H9 (cell line): ENCODE measurements at regions not wholly inside any gene's neighbourhood (a gene's known extent, or its start where the extent isn't known, plus 50 kb on each side); places are given as distances from the start of the nearest gene placed in this dataset.

Experiments
- DNase-seq: peaks from one replicate; pipeline ENCODE4 v3.0.0-alpha.2; 2017
- H2AFZ ChIP-seq: one replicate; pipeline ENCODE4 v1.6.1; 2013; ENCODE audit warnings: mild to moderate bottlenecking, low read length, control low read depth, moderate library complexity
- H2AK5ac ChIP-seq: 2 replicates; pipeline ENCODE4 v1.6.1; 2013; ENCODE audit warnings: low read length, control low read depth, mixed read lengths; ENCODE audit not compliant: insufficient read length
- H2BK120ac ChIP-seq: one replicate; pipeline ENCODE4 v1.6.1; 2013; ENCODE audit warnings: low read depth, mild to moderate bottlenecking, low read length, control low read depth, inconsistent platforms; ENCODE audit not compliant: poor library complexity, severe bottlenecking
- H2BK12ac ChIP-seq: 2 replicates; pipeline ENCODE4 v1.6.1; 2013; ENCODE audit warnings: low read length, control low read depth, mixed read lengths, low read depth; ENCODE audit not compliant: insufficient read length
- H2BK15ac ChIP-seq: 2 replicates; pipeline ENCODE4 v1.6.1; 2013; ENCODE audit warnings: low read depth, low read length, control low read depth
- H2BK20ac ChIP-seq: one replicate; pipeline ENCODE4 v1.6.1; 2013; ENCODE audit warnings: low read depth, mild to moderate bottlenecking, low read length, control low read depth, inconsistent platforms; ENCODE audit not compliant: poor library complexity, severe bottlenecking
- H2BK5ac ChIP-seq: 2 replicates; pipeline ENCODE4 v1.6.1; 2013; ENCODE audit warnings: low read length, control low read depth, mixed read lengths; ENCODE audit not compliant: insufficient read length
- H3K14ac ChIP-seq: 2 replicates; pipeline ENCODE4 v1.6.1; 2013; ENCODE audit warnings: low read length, control low read depth; ENCODE audit not compliant: insufficient read depth
- H3K18ac ChIP-seq: 2 replicates; pipeline ENCODE4 v1.6.1; 2013; ENCODE audit warnings: low read depth, mild to moderate bottlenecking, mixed read lengths, low read length, control low read depth; ENCODE audit not compliant: insufficient read length
- H3K23ac ChIP-seq: 2 replicates; pipeline ENCODE4 v1.6.1; 2013; ENCODE audit warnings: low read length, control low read depth, mixed read lengths, low read depth; ENCODE audit not compliant: insufficient read length
- H3K23me2 ChIP-seq: 2 replicates; pipeline ENCODE4 v1.6.1; 2013; ENCODE audit warnings: low read depth, mild to moderate bottlenecking, mixed read lengths, low read length, control low read depth; ENCODE audit not compliant: insufficient read length, poor library complexity, severe bottlenecking
- H3K27ac ChIP-seq: 2 replicates; pipeline ENCODE4 v1.5.1; 2013; ENCODE audit warnings: low read length, control low read depth, mixed read lengths, low read depth; ENCODE audit not compliant: insufficient read length
- H3K27me3 ChIP-seq: 2 replicates; pipeline ENCODE4 v1.6.1; 2013; ENCODE audit warnings: low read length, control low read depth, inconsistent platforms; ENCODE audit not compliant: insufficient read depth
- H3K4ac ChIP-seq: 2 replicates; pipeline ENCODE4 v1.6.1; 2013; ENCODE audit warnings: low read depth, mild to moderate bottlenecking, control low read depth, inconsistent platforms, low read length, moderate library complexity
- H3K4me1 ChIP-seq: 2 replicates; pipeline ENCODE4 v1.6.1; 2013; ENCODE audit warnings: low read length, control low read depth, inconsistent platforms; ENCODE audit not compliant: insufficient read depth
- H3K4me2 ChIP-seq: 2 replicates; pipeline ENCODE4 v1.6.1; 2013; ENCODE audit warnings: low read length, control low read depth, mixed read lengths; ENCODE audit not compliant: insufficient read length, insufficient read depth
- H3K56ac ChIP-seq: 2 replicates; pipeline ENCODE4 v1.6.1; 2013; ENCODE audit warnings: low read depth, mild to moderate bottlenecking, mixed read lengths, low read length, control low read depth; ENCODE audit not compliant: insufficient read length
- H3K79me1 ChIP-seq: 2 replicates; pipeline ENCODE4 v1.6.1; 2013; ENCODE audit warnings: low read depth, mild to moderate bottlenecking, moderate library complexity, low read length, control low read depth, inconsistent platforms; ENCODE audit not compliant: insufficient read depth, poor library complexity, severe bottlenecking
- H3K79me2 ChIP-seq: 2 replicates; pipeline ENCODE4 v1.6.1; 2013; ENCODE audit warnings: low read length, control low read depth, inconsistent platforms; ENCODE audit not compliant: insufficient read depth
- H3K9ac ChIP-seq: 2 replicates; pipeline ENCODE4 v1.6.1; 2013; ENCODE audit warnings: low read length, control low read depth, mixed read lengths; ENCODE audit not compliant: insufficient read length; ENCODE audit errors: extremely low read depth
- H3K9me3 ChIP-seq: one replicate; pipeline ENCODE4 v1.6.1; 2013; ENCODE audit warnings: low read depth, low read length, inconsistent platforms; ENCODE audit not compliant: control insufficient read depth
- H3T11ph ChIP-seq: one replicate; pipeline ENCODE4 v1.6.1; 2013; ENCODE audit warnings: mild to moderate bottlenecking, low read length, control low read depth, inconsistent platforms
- H4K20me1 ChIP-seq: one replicate; pipeline ENCODE4 v1.6.1; 2013; ENCODE audit not compliant: control insufficient read depth, insufficient read length, insufficient read depth
- H4K5ac ChIP-seq: 2 replicates; pipeline ENCODE4 v1.6.1; 2013; ENCODE audit warnings: low read depth, mild to moderate bottlenecking, mixed read lengths, low read length, control low read depth; ENCODE audit not compliant: insufficient read length
- H4K8ac ChIP-seq: replicated peaks from 2 replicates; pipeline ENCODE4 v1.6.1; 2013; ENCODE audit warnings: low read length, control low read depth, mixed read lengths, low read depth; ENCODE audit not compliant: insufficient read length
- H4K91ac ChIP-seq: 2 replicates; pipeline ENCODE4 v1.6.1; 2013; ENCODE audit warnings: low read depth, mild to moderate bottlenecking, moderate library complexity, mixed read lengths, low read length, control low read depth; ENCODE audit not compliant: insufficient read length
- H3K27ac Mint-ChIP-seq, 3 experiments: 2 replicates in 2 of 3; 3 replicates in 1 of 3; pipeline ENCODE4 v1.8.0; 2020 to 2021; ENCODE audit warnings: mixed read lengths in 3 of 3, mild to moderate bottlenecking in 1 of 3, moderate library complexity in 1 of 3
- H3K27me3 Mint-ChIP-seq: 2 replicates; pipeline ENCODE4 v1.8.0; 2021; ENCODE audit warnings: low read depth, mild to moderate bottlenecking, moderate library complexity, mixed read lengths
- H3K36me3 Mint-ChIP-seq, 3 experiments: 2 replicates in 2 of 3; 3 replicates in 1 of 3; pipeline ENCODE4 v1.8.0; 2020 to 2021; ENCODE audit warnings: low read depth in 3 of 3, mixed read lengths in 3 of 3; ENCODE audit not compliant: insufficient read depth in 1 of 3
- H3K4me1 Mint-ChIP-seq, 2 experiments: 2 replicates each; pipeline ENCODE4 v1.8.0; 2020; ENCODE audit warnings: mixed read lengths in 2 of 2
- H3K4me3 Mint-ChIP-seq, 2 experiments: 2 replicates in 1 of 2; 3 replicates in 1 of 2; pipeline ENCODE4 v1.8.0; 2020 to 2021; ENCODE audit warnings: mild to moderate bottlenecking in 2 of 2, mixed read lengths in 2 of 2, moderate library complexity in 1 of 2
- H3K9me3 Mint-ChIP-seq, 2 experiments: 2 replicates in 1 of 2; 3 replicates in 1 of 2; pipeline ENCODE4 v1.8.0; 2020; ENCODE audit warnings: mild to moderate bottlenecking in 2 of 2, mixed read lengths in 2 of 2, moderate library complexity in 1 of 2
- WGBS: extraction: QIAGEN DNeasy Blood & Tissue Kit; methylation state at CpG from one replicate; pipeline ENCODE4 v1.1.7; 2013; ENCODE audit warnings: missing lambda C conversion rate, low lambda C conversion rate, mixed read lengths; ENCODE audit not compliant: insufficient read length; ENCODE audit errors: extremely low coverage; 5-methylcytosine and 5-hydroxymethylcytosine counted together
- TF ChIP-seq, protein P1 (sequence below): fragments of 200-600 bp; sonication (generic); conservative IDR thresholded peaks from 3 replicates; pipeline ENCODE4 v1.8.0; 2021; ENCODE audit warnings: antibody characterized with exemption, mild to moderate bottlenecking

DNA sequence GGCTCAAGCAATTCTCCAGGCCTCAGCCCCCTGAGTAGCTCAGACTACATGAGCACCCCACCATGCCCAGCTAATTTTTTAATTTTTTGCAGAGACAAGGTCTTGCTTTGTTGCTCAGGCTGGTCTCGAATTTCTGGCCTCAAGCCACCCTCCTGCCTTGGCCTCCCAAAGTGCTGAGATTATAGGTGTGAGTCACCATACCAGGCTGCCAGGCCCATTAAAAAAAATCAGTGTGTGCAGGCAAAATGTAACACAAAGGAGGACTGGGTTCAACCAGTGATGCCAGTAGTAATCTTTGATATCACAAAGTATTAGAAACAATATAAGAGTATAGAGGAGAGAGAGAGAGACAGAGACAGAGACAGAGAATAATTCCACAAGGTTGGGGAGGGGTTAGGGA is 322.7 kb downstream of the MSX2 start:
- Histone ChIP-seq H3K56ac (no peak overlapping the region), H4K8ac (no peak overlapping the region), H3K27me3 (no peaks in the 10 kb centered on the region; the same call in 1 of the 2 replicates), H3K79me1 (no peaks in the 10 kb centered on the region), H3K23me2 (no peaks in the 10 kb centered on the region), H2BK15ac (no peak overlapping the region), H3K9me3 (no peaks in the 10 kb centered on the region), H3K9ac (no peak overlapping the region), H2BK12ac (no peak overlapping the region), H2BK20ac (no peak overlapping the region), H4K91ac (no peak overlapping the region), H4K5ac (no peak overlapping the region), H3K4me2 (no peak overlapping the region), H3K18ac (no peak overlapping the region), H3K79me2 (no peaks in the 10 kb centered on the region), H4K20me1 (no peaks in the 10 kb centered on the region), H3K4ac (no peak overlapping the region), H3K14ac (no peak overlapping the region), H3K27ac (no peak overlapping the region), H2BK5ac (no peak overlapping the region), H3K23ac (no peak overlapping the region), H3T11ph (no peak overlapping the region), H2AFZ (no peak overlapping the region), H3K4me1 (no peaks in the 10 kb centered on the region), H2AK5ac (no peak overlapping the region), H2BK120ac (no peak overlapping the region)
- Mint-ChIP-seq H3K27ac (no peak overlapping the region), H3K4me3 (no peak overlapping the region), H3K27me3 (peaks cover 7% of the 10 kb centered on the region), H3K4me1 (no peaks in the 10 kb centered on the region), H3K9me3 (no peaks in the 10 kb centered on the region), H3K36me3 (no peaks in the 10 kb centered on the region)
- no CpG with 5 or more reads among the region's 1 CpG for WGBS
- no peak for DNase-seq
- TF ChIP-seq, protein P1, sequence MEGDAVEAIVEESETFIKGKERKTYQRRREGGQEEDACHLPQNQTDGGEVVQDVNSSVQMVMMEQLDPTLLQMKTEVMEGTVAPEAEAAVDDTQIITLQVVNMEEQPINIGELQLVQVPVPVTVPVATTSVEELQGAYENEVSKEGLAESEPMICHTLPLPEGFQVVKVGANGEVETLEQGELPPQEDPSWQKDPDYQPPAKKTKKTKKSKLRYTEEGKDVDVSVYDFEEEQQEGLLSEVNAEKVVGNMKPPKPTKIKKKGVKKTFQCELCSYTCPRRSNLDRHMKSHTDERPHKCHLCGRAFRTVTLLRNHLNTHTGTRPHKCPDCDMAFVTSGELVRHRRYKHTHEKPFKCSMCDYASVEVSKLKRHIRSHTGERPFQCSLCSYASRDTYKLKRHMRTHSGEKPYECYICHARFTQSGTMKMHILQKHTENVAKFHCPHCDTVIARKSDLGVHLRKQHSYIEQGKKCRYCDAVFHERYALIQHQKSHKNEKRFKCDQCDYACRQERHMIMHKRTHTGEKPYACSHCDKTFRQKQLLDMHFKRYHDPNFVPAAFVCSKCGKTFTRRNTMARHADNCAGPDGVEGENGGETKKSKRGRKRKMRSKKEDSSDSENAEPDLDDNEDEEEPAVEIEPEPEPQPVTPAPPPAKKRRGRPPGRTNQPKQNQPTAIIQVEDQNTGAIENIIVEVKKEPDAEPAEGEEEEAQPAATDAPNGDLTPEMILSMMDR = no peak
